Caco-2 (cell line): ENCODE measurements at regions not wholly inside any gene's neighbourhood (a gene's known extent, or its start where the extent isn't known, plus 50 kb on each side); places are given as distances from the start of the nearest gene placed in this dataset.

ENCODE experiments used
- BruUV-seq: library from RNA; stranded (reverse); fragments of 400-500 nt; replicated peaks from 2 replicates; lab custom pipeline; 2021; lab: Mats Ljungman, UMichigan
- CTCF ChIA-PET: fragments of 300-600 bp; sonication (Branson Sonifier 250); formaldehyde crosslinking; loops from one replicate; lab custom pipeline; 2022; ENCODE audit warnings: antibody characterized with exemption; lab: Charles Lee
- POLR2A ChIA-PET: fragments of 300-600 bp; sonication (Branson Sonifier 250); formaldehyde crosslinking; loops from one replicate; lab custom pipeline; 2022; ENCODE audit warnings: antibody characterized with exemption; lab: Charles Lee
- DNase-seq, 2 experiments: peaks; one replicate each; pipeline versions ENCODE4 v3.0.0 to v3.0.0-alpha.2; 2020 to 2022
- H3K27me3 ChIP-seq: replicated peaks from 2 replicates; pipeline ENCODE4 v1.6.0; 2011; ENCODE audit warnings: low read length; ENCODE audit not compliant: control insufficient read depth, insufficient read depth
- H3K36me3 ChIP-seq: 2 replicates; pipeline ENCODE4 v1.5.1; 2011; ENCODE audit warnings: low read length; ENCODE audit not compliant: control insufficient read depth, insufficient read depth
- H3K4me1 ChIP-seq: fragments of 250-450 bp; sonication (Bioruptor Pico); 2 replicates; pipeline ENCODE4 v1.5.1; 2020; ENCODE audit warnings: mild to moderate bottlenecking
- H3K4me3 ChIP-seq: 2 replicates; pipeline ENCODE4 v1.5.1; 2011; ENCODE audit warnings: low read depth, mild to moderate bottlenecking, control low read depth, low read length
- H3K9me3 ChIP-seq: fragments of 250-450 bp; sonication (Bioruptor Pico); 2 replicates; pipeline ENCODE4 v1.5.1; 2020; ENCODE audit warnings: mild to moderate bottlenecking, moderate library complexity
- H3K27ac Mint-ChIP-seq: one replicate; pipeline ENCODE4 v1.8.0; 2022; ENCODE audit warnings: mixed read lengths; ENCODE audit not compliant: unreplicated experiment
- H3K27me3 Mint-ChIP-seq: one replicate; pipeline ENCODE4 v1.8.0; 2022; ENCODE audit warnings: mixed read lengths; ENCODE audit not compliant: insufficient read depth, unreplicated experiment
- H3K36me3 Mint-ChIP-seq: one replicate; pipeline ENCODE4 v1.8.0; 2022; ENCODE audit warnings: mild to moderate bottlenecking, mixed read lengths; ENCODE audit not compliant: insufficient read depth, unreplicated experiment
- H3K4me1 Mint-ChIP-seq: one replicate; pipeline ENCODE4 v1.8.0; 2022; ENCODE audit warnings: low read depth, mixed read lengths; ENCODE audit not compliant: unreplicated experiment
- H3K4me3 Mint-ChIP-seq: one replicate; pipeline ENCODE4 v1.8.0; 2022; ENCODE audit warnings: mild to moderate bottlenecking, moderate library complexity, mixed read lengths; ENCODE audit not compliant: unreplicated experiment
- H3K9me3 Mint-ChIP-seq: one replicate; pipeline ENCODE4 v1.8.0; 2022; ENCODE audit warnings: mixed read lengths; ENCODE audit not compliant: unreplicated experiment
- CTCF ChIP-seq, 2 experiments: fragments of 200-600 bp in 1 of 2; IDR thresholded peaks; 1 replicate in 1 of 2; 2 replicates in 1 of 2; pipeline versions ENCODE4 v1.5.1 to v1.8.0; 2011 to 2022; ENCODE audit warnings: antibody characterized with exemption in 1 of 2, control low read depth in 1 of 2, inconsistent platforms in 1 of 2, low read depth in 1 of 2, low read length in 1 of 2, mild to moderate bottlenecking in 1 of 2, moderate library complexity in 1 of 2; ENCODE audit not compliant: insufficient read depth in 1 of 2, severe bottlenecking in 1 of 2, unreplicated experiment in 1 of 2
- intact Hi-C: fragments of 100-400 bp; cut with micrococcal nuclease; formaldehyde crosslinking; loops from one replicate; pipeline ENCODE4 v1.10.0; 2022; ENCODE audit not compliant: unreplicated experiment

GRCh38 chr20:2219481-2220006 lies 76.3 kb upstream of the TGM3 start:
- POLR2A ChIA-PET: no interaction called here
- intact Hi-C loops: no loop called here
- BruUV-seq: no TSS peak

GRCh38 chr20:2220298-2220697 lies 75.5 kb upstream of the TGM3 start:
- no peak for DNase-seq
- Mint-ChIP-seq H3K27ac (no peak overlapping the region), H3K36me3 (no peaks in the 10 kb centered on the region), H3K4me3 (no peak overlapping the region), H3K4me1 (no peaks in the 10 kb centered on the region), H3K9me3 (peaks cover 18% of the 10 kb centered on the region), H3K27me3 (peaks cover 6% of the 10 kb centered on the region)
- POLR2A ChIA-PET: no interaction called here
- no peak for TF ChIP-seq CTCF (IDR thresholded peaks at IDR 0.05; ENCODE audit: insufficient read depth in 1 of 2, low read depth in 1 of 2, low read length in 1 of 2, severe bottlenecking in 1 of 2, unreplicated experiment in 1 of 2)
- peaks cover 8% of the 10 kb centered on the region; the same call in 1 of the 2 replicates for H3K9me3 ChIP-seq
- H3K36me3 ChIP-seq: no peaks in the 10 kb centered on the region
- no TSS peak for BruUV-seq
- no peaks in the 10 kb centered on the region for H3K27me3 ChIP-seq
- intact Hi-C loops: no loop called here
- no peaks in the 10 kb centered on the region for H3K4me1 ChIP-seq
- CTCF ChIA-PET: no interaction called here
- H3K4me3 ChIP-seq: no peak overlapping the region

More at GRCh38 chr20:2219481-2220006, 76.3 kb upstream of the TGM3 start:
- CTCF ChIA-PET: no interaction called here
- no peak for TF ChIP-seq CTCF (IDR thresholded peaks at IDR 0.05; ENCODE audit: insufficient read depth in 1 of 2, low read depth in 1 of 2, low read length in 1 of 2, severe bottlenecking in 1 of 2, unreplicated experiment in 1 of 2)
- H3K4me1 ChIP-seq: no peaks in the 10 kb centered on the region
- no peak for DNase-seq
- Mint-ChIP-seq H3K4me1 (no peaks in the 10 kb centered on the region), H3K27ac (no peak overlapping the region), H3K36me3 (no peaks in the 10 kb centered on the region), H3K27me3 (peaks cover 11% of the 10 kb centered on the region), H3K9me3 (peaks cover 18% of the 10 kb centered on the region), H3K4me3 (no peak overlapping the region)
- no peak overlapping the region for H3K4me3 ChIP-seq
- H3K27me3 ChIP-seq: no peaks in the 10 kb centered on the region
- peaks cover 8% of the 10 kb centered on the region; the same call in 1 of the 2 replicates for H3K9me3 ChIP-seq
- no peaks in the 10 kb centered on the region for H3K36me3 ChIP-seq

- H3K9me3 Mint-ChIP-seq: peaks cover 18% of the 10 kb centered on the region
- CTCF ChIA-PET: interaction anchor here (0.6 kb wide), 1 partner anchor 120 kb away, joined by 3 read pairs; no protein-coding TSS in a partner anchor
- H3K27me3 Mint-ChIP-seq: peaks cover 6% of the 10 kb centered on the region
- Histone ChIP-seq H3K9me3 (peaks cover 8% of the 10 kb centered on the region; the same call in 1 of the 2 replicates), H3K4me3 (no peak overlapping the region), H3K27me3 (no peaks in the 10 kb centered on the region), H3K36me3 (no peaks in the 10 kb centered on the region), H3K4me1 (peaks cover 1% of the 10 kb centered on the region; the same call in 1 of the 2 replicates)
- TF ChIP-seq CTCF (IDR thresholded peaks at IDR 0.05; ENCODE audit: insufficient read depth in 1 of 2, low read depth in 1 of 2, low read length in 1 of 2, severe bottlenecking in 1 of 2, unreplicated experiment in 1 of 2): no peak
- no TSS peak for BruUV-seq
- no peak for DNase-seq
- no peak overlapping the region for H3K4me3 Mint-ChIP-seq
- H3K27ac Mint-ChIP-seq: no peak overlapping the region
- intact Hi-C loops: no loop called here
- POLR2A ChIA-PET: no interaction called here
- no peaks in the 10 kb centered on the region for H3K4me1 Mint-ChIP-seq
- H3K36me3 Mint-ChIP-seq: no peaks in the 10 kb centered on the region
These were observed 73.9 kb upstream of the TGM3 start for GRCh38 chr20:2221921-2222320.
